SK-N-SH (cell line): ENCODE measurements at regions not wholly inside any gene's neighbourhood (a gene's known extent, or its start where the extent isn't known, plus 50 kb on each side); places are given as distances from the start of the nearest gene placed in this dataset.

Experiments used
- CTCF ChIP-seq: fragments of 200-600 bp; sonication (generic); IDR thresholded peaks from 2 replicates; pipeline ENCODE4 v1.6.1; 2017; ENCODE audit warnings: antibody characterized with exemption, mild to moderate bottlenecking, moderate library complexity
- EP300 ChIP-seq, 2 experiments: IDR thresholded peaks; 2 replicates each; pipeline versions ENCODE4 v1.4.0 to v1.6.1; 2012; ENCODE audit warnings: borderline replicate concordance in 1 of 2, low read depth in 1 of 2, low read length in 1 of 2
- POLR2AphosphoS5 ChIP-seq: IDR thresholded peaks from 2 replicates; pipeline ENCODE4 v1.6.1; 2012; ENCODE audit warnings: low read depth, low read length

GRCh38 chr13:77986713-77987112, 68.1 kb upstream of the EDNRB start:
- no peak for TF ChIP-seq EP300 (IDR thresholded peaks at IDR 0.05; ENCODE audit: borderline replicate concordance in 1 of 2, low read depth in 1 of 2, low read length in 1 of 2)
- no peak for TF ChIP-seq CTCF
- TF ChIP-seq POLR2AphosphoS5, result no peak
